Mesodermal cell (in vitro differentiated cells): ENCODE measurements at regions not wholly inside any gene's neighbourhood (a gene's known extent, or its start where the extent isn't known, plus 50 kb on each side); places are given as distances from the start of the nearest gene placed in this dataset.
"Not testable (repeated sequence)": the region's sequence is repeated elsewhere in the genome, so short reads cannot be mapped to it uniquely, and the experiment has no call there.

Experiments used
- H3K27ac ChIP-seq: 2 replicates; pipeline ENCODE4 v1.7.0; 2013; ENCODE audit warnings: mild to moderate bottlenecking, low read depth, low read length, moderate library complexity; ENCODE audit not compliant: severe bottlenecking
- H3K36me3 ChIP-seq: 2 replicates; pipeline ENCODE4 v1.7.1; 2013; ENCODE audit warnings: mild to moderate bottlenecking, low read length, moderate library complexity; ENCODE audit not compliant: control insufficient read depth, insufficient read depth
- H3K4me1 ChIP-seq: one replicate; pipeline ENCODE4 v1.7.1; 2013; ENCODE audit warnings: mild to moderate bottlenecking, low read length; ENCODE audit not compliant: insufficient read depth, control insufficient read depth, poor library complexity, severe bottlenecking
- H3K4me3 ChIP-seq: 2 replicates; pipeline ENCODE4 v1.7.0; 2013; ENCODE audit warnings: low read length, control low read depth, mild to moderate bottlenecking; ENCODE audit not compliant: insufficient read depth, poor library complexity, severe bottlenecking; ENCODE audit errors: extremely low read depth
- H3K9me3 ChIP-seq: 2 replicates; pipeline ENCODE4 v1.7.1; 2013; ENCODE audit warnings: mild to moderate bottlenecking, low read length, moderate library complexity; ENCODE audit not compliant: control insufficient read depth
- WGBS, 2 experiments: methylation state at CpG; one replicate each; pipeline ENCODE4 v1.1.5; 2013; ENCODE audit warnings: missing lambda C conversion rate in 2 of 2; ENCODE audit not compliant: insufficient coverage in 2 of 2; 5-methylcytosine and 5-hydroxymethylcytosine counted together

GRCh38 chr7:89685287-89685686 lies 469.0 kb upstream of the STEAP1 start:
- Histone ChIP-seq H3K4me1 (no peaks in the 10 kb centered on the region), H3K27ac (no peak overlapping the region), H3K9me3 (no peaks in the 10 kb centered on the region), H3K4me3 (no peak overlapping the region), H3K36me3 (no peaks in the 10 kb centered on the region)

GRCh38 chr7:89687211-89687610 lies 467.1 kb upstream of the STEAP1 start:
- WGBS, 2 experiments = no CpG with 5 or more reads among the region's 2 CpGs
- Histone ChIP-seq H3K27ac (no peak overlapping the region), H3K4me3 (no peak overlapping the region), H3K4me1 (no peaks in the 10 kb centered on the region), H3K9me3 (no peaks in the 10 kb centered on the region), H3K36me3 (no peaks in the 10 kb centered on the region)

DNA sequence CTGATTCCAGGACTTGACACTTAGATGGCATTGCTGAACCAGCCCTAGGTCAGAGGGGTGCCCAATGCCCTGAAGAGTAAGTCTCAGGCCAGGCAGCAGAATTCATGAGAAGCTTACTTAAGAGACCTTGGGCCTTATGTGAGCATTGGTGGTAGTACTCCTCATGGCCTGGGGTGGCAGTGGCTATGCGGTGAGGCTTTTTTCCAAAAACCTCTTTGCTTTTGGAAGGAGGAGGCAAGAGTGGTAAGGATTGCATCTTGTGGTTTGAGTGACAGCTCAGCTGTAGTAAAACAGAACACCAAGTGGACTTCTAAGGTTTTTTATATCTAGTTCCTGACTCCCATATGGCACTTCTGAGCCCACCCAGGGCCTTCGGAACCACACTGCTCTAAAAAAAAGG lies 459.0 kb upstream of the STEAP1 start:
- no peak overlapping the region for H3K4me3 ChIP-seq
- no peaks in the 10 kb centered on the region for H3K36me3 ChIP-seq
- H3K9me3 ChIP-seq = peaks cover 7% of the 10 kb centered on the region
- H3K27ac ChIP-seq = no peak overlapping the region
- 86 to 100% methylated on average over 2 of the region's 2 CpGs for WGBS, 2 experiments
- H3K4me1 ChIP-seq = no peaks in the 10 kb centered on the region

GRCh38 chr7:89714131-89714530 lies 440.1 kb upstream of the STEAP1 start:
- WGBS, 2 experiments = no CpG with 5 or more reads among the region's 2 CpGs
- H3K4me3 ChIP-seq = no peak overlapping the region
- no peak overlapping the region for H3K27ac ChIP-seq
- H3K4me1 ChIP-seq = no peaks in the 10 kb centered on the region
- no peaks in the 10 kb centered on the region for H3K9me3 ChIP-seq
- H3K36me3 ChIP-seq = no peaks in the 10 kb centered on the region

GRCh38 chr7:89718941-89719340 lies 435.3 kb upstream of the STEAP1 start:
- H3K4me3 ChIP-seq, H3K27ac ChIP-seq, H3K9me3 ChIP-seq, H3K4me1 ChIP-seq, H3K36me3 ChIP-seq: not testable (repeated sequence)
- no CpG with 5 or more reads among the region's 2 CpGs for WGBS, 2 experiments

DNA sequence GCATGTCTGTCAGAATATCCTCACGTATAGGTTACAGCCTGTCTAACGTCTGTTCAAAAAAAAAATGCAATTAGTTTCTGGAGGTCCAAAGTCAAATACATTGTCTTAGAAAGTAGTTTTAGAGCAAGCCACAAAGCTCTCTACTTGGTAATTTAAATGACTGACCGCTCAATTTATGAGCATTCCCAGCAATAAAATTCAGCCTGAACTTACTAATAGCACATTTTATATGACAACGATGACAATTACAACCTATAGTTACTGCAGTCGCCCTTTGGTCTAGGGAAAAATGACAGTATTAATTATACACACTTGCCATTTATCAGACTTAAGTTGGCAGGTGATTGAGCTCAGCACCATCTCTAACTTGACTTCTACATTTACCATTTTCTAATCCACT lies 425.8 kb upstream of the STEAP1 start:
- H3K36me3 ChIP-seq = no peaks in the 10 kb centered on the region
- H3K4me1 ChIP-seq = no peaks in the 10 kb centered on the region
- H3K27ac ChIP-seq = no peak overlapping the region
- WGBS, 2 experiments = 81 to 86% methylated on average over 4 of the region's 5 CpGs
- H3K4me3 ChIP-seq = no peak overlapping the region
- peaks cover 9% of the 10 kb centered on the region for H3K9me3 ChIP-seq

DNA sequence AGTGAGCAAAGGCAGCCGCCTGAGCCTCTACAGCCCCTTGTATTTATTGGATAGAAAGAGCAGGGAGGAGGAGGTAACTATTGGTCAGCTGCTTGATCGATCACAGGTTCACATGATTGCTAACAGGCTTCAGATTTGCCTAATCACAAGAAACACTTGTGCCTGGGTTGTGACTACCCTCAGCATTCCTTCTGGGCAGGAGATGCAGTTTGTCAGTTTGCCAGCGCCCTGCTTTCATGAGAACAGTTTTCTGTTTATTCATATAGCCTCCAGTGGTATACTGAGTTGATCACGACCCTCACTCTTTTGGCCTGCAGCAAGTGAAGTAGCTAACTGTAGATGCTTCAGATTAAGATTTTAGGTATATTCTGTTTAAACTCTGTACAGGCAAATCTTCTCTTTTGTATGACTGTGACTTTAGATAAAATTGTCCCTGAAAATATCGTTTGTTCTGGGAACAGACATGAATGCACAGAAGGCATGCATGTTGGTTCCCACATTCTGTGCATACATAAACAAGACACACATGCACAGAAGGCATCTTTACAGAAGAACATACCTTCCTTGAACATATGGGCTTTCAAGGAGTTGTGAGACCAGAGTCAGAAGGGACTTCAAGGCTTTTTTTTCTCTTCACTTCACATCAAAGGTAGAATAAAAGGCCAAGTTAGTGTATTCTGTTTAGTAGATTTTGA lies 422.4 kb upstream of the STEAP1 start:
- H3K27ac ChIP-seq = no peak overlapping the region
- 43 to 75% methylated on average over 2 to 4 of the region's 5 CpGs for WGBS, 2 experiments

GRCh38 chr7:89738549-89738948 lies 415.7 kb upstream of the STEAP1 start:
- Histone ChIP-seq H3K27ac (no peak overlapping the region), H3K9me3 (no peaks in the 10 kb centered on the region), H3K4me3 (no peak overlapping the region), H3K4me1 (no peaks in the 10 kb centered on the region), H3K36me3 (no peaks in the 10 kb centered on the region)
- no CpG with 5 or more reads among the region's 2 CpGs for WGBS, 2 experiments

More for the DNA sequence above, 422.4 kb upstream of the STEAP1 start:
- Histone ChIP-seq H3K4me1 (no peaks in the 10 kb centered on the region), H3K4me3 (no peak overlapping the region), H3K9me3 (peaks cover 9% of the 10 kb centered on the region), H3K36me3 (no peaks in the 10 kb centered on the region)

DNA sequence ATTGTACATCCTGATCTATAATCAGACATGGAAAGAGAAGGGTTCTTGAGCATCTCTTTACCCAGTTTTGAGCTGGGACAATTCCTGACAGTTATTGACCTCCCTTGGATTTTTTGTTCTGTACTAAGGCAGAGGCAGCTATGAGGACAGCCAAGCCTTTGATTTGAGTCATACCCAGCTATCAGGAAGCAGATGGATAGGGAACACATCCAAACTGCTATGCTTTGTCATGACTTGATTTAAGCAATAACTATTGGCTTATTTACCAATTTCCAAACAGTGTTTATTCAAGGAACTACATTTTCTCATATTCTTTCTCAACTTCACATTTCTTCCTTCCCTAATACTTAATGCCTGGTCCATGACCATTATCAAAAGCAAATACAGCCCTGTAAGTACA lies 396.4 kb upstream of the STEAP1 start:
- no peaks in the 10 kb centered on the region for H3K36me3 ChIP-seq
- H3K4me3 ChIP-seq = no peak overlapping the region
- H3K27ac ChIP-seq = no peak overlapping the region
- peaks cover 8% of the 10 kb centered on the region for H3K9me3 ChIP-seq
- no peaks in the 10 kb centered on the region for H3K4me1 ChIP-seq

DNA sequence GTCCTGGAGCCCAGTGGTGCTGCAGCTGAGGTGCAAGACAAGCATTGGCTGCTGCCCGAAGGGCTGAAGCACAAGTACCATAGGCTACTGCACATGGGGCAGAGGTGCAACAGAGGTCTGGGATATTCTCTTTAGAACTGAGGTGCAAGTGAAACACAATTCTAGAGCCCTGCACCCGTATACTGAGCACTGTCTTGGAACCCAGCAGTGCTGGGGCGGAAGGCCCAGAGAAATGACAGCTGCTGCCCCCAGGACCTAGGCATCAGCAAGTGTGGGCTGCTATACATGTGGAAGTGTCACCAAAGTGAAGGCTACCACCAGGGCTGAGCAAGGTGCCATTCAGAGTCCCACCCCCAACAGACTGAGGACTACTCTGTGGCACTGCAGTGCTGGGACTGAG lies 393.6 kb upstream of the STEAP1 start:
- Histone ChIP-seq H3K4me3 (no peak overlapping the region), H3K4me1 (no peaks in the 10 kb centered on the region), H3K36me3 (no peaks in the 10 kb centered on the region), H3K9me3 (peaks cover 8% of the 10 kb centered on the region), H3K27ac (no peak overlapping the region)
- WGBS, 2 experiments = 90 to 100% methylated on average over 3 of the region's 3 CpGs

- no peaks in the 10 kb centered on the region for H3K36me3 ChIP-seq
- H3K4me3 ChIP-seq = no peak overlapping the region
- WGBS, 2 experiments = 20% methylated on average over 1 of the region's 1 CpG; no CpG with 5 or more reads in 1 of the 2 experiments
- no peak overlapping the region for H3K27ac ChIP-seq
- H3K4me1 ChIP-seq = no peaks in the 10 kb centered on the region
- peaks cover 8% of the 10 kb centered on the region for H3K9me3 ChIP-seq
Measured at GRCh38 chr7:89761173-89761572, 393.1 kb upstream of the STEAP1 start.
